GM19452 (cell line): ENCODE measurements at regions not wholly inside any gene's neighbourhood (a gene's known extent, or its start where the extent isn't known, plus 50 kb on each side); places are given as distances from the start of the nearest gene placed in this dataset.

Experiments
- ATAC-seq: cut with Tn5 transposase; IDR thresholded peaks from one replicate; pipeline ENCODE4 v1.9.1; 2021; ENCODE audit not compliant: unreplicated experiment

DNA sequence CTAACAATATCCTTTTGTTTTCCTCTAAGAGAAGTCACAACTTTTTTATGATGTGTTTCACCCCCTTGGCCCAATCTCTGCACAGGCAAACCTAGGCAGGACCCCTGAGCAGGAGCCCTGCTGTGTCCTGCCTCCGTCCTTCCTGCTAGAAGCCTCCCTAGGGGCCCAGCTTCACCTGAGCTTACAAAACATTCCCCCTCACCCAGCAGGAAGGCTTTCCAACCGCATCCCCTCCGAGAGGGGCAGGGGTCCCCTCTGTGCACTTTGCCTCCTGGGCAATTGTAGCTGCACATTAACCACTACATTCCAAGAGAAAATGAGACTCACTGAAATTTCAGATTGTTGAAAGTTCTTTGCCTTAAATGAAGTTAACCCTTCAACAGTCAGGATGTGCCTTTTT lies 176.2 kb downstream of the IRX2 start:
- ATAC-seq: no peak

DNA sequence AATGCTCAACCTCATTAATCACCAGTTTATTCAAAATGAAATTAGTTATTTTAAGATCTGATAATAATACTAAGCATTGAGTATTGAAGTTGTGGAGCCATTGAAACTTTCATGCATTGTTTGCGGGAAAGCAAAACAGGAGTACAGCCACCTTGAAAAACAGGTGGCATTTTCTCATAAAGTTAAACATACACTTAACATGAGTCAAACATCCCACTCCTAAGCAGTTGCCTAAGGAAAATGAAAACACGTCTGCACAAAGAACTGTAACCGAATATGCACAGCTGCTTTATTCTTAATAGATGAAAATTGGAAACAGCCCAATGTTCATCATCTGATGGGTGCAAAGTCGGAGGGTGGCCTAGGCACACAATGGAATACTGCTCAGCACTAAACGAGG lies 177.3 kb downstream of the IRX2 start:
- ATAC-seq: no peak

DNA sequence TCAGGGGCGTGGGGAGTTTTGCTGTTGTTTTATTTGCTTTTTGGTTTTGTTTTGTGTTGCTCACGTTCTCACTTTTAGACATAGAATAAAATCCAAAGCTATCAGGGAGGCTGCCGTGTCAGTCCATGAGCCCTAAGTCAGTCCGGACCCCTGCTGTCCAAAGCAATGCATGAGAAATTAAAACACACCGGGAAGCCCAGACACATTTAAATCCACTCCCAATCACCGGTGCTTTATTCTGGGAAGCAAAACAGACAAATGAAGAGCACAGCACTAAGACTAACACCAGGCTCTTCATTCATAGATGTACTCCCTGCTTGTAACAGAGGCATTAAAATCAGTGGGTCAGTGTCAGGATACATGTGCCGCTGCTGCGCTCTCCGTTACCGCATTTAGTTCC lies 180.9 kb downstream of the IRX2 start:
- ATAC-seq: no peak

DNA sequence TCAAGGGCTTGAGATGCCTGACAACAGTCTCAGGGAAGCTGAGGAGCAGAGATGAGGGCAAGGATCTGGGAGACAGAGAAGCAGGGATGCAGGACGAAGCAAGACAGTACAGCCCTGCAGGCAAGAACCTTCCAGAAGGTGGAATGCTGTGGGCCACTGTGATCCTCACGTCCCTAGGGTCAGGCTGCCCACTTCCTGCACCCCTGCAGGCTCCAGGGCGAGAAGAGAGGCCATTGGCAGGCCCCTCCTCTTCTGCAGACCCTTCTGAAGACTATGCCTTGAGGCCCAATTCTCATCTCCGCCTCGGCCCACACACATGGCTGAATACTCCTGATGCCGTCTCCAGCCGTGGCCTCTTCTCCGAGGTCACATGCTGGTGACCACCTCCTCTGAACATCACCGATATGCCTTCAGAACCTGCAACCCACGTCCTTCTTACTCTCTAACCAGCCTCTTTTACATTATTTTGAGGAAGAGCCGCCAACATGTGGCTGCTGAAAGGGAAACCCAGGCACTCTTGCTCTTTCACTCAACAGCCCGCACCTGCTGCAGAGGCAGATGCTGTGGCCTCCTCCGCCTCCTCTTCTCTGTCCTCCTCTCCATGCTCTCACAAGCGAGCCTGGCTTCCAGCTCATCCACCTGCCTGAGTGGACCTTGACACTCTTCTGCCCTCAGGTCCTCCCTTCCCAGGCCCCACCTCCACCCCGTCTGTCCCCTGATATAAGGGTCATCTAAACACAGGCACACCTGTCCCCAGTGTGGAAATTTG lies 181.5 kb downstream of the IRX2 start:
- ATAC-seq: no peak

DNA sequence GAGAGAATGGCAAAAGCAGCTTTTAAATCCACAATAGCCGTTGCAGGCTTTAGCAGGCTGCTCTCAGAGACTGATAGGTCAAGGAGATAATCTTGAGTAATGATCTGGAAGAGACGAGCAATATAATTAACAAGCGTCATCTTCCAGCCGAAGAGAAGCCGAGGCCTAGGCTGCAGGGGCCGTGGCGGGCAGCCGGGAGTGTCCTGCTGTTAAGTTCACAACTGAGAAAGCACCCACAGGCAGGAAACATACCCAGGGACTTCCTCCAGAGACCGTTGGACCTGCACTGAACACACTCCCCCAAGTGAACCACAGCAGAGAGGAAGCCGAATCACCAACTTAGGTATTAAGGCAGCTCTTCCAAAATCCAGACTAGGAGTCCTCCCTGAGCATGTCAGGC lies 182.3 kb downstream of the IRX2 start:
- no peak for ATAC-seq

DNA sequence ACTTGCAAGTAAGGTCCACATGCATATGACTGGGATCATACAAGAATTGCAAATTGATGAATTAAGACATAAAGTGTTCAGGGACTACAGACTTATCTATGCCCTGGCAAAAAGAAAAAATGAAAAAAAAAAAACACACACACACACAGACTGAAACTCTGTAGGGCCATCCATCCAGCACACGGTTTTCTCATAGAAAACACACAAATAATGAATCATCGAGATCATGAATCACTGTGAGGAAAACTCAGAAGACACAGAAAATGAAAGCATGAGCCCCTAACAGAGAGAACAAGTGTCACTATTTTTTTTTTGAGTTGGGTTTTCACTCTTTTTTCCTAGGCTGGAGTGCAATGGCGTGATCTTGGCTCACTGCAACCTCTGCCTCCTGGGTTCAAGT lies 185.2 kb downstream of the IRX2 start:
- ATAC-seq: no peak

DNA sequence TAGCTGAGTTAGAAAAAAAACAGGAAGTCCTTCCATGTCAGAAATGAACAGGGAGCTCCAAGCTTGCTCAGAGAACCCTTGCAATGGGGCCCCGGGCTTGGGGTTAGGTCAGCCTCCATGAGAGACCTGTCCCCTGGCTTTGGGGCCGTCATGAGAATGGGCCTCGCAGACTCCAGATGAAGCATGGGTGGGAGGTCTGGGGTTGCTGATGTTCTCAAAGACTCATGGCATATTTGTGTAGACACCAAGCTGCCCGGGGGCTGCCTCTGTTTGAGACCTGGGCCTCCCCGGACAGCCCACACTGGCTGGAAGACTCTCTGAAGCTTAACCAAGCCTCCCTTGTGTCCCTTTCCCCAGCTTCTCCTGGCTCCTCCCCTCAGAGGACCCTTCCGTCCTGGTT lies 186.3 kb downstream of the IRX2 start:
- ATAC-seq: no peak

DNA sequence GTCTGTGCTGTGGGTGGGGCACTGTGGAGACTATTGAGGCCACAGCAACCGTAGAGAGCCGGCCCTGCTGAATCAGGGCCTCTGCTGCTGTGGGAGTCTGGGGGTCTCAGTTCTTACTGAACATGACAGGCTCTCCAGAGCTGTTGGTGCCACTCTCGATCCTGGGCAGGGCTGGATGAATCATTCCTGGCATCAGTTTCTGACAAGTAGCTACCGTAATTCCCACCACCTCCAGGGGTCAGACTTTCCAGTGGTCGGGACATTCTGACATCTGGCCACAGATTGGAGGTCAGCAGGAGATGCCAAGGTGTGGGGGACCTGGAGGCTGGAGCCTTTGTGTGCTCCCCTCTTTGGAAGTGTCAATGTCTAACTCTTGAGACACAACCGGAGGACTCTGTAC lies 188.4 kb downstream of the IRX2 start:
- no peak for ATAC-seq

DNA sequence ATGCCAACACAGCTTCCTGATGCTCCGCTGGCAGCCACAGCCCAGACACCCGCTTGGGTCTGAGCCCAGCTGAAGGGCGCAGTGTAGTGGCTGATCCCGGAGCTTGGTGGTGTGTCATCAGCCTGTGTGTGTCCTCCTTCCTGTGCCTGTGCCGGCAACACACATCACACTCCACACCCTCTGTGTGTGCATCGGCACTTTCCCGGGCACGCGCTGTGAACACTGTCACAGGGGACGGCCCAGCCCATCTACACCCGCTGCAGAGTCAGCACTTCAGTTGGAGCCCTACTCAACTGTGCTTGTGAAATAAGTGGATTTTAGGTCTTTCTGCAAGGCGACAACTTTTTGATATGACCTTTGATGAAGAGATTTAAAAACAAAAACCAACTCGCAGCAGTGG lies 189.4 kb downstream of the IRX2 start:
- ATAC-seq: no peak

DNA sequence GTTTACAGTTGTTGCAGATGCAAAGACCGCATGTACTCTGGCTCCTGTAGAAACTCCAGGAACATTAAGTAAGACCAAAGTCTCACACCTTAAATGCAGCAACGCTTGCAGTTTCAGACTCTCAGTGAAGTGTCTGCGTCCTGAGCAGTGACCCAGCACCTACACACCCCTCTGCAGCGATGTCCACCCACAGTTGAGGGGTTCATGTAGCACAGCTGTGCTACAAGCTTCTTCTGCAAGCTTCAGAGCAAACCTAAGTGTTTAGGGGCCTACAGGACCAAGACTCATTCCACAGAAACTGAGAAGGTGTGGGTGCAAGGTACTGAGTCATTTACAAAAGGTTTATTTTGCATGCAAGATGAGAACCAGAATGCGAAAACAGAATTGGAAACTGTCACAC lies 191.0 kb downstream of the IRX2 start:
- ATAC-seq: no peak

DNA sequence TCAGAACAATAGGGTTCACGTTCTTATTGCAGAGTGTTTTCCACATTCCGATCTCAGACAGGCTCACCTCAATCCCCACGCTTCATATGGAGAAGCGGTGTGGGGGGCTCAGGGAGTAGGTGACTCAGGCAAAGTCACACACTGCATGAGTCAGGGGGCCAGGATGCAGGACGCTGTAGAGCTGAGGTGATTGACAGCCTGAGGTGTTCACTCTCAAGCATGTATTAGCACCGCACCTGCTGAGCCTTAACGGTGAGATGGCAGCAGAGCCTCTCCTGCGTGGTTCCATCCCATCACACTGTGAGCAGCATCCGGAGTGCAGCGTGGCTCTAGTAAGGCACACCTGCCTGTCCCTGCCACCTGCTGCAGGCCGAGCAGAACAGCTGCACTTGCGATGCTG lies 194.0 kb downstream of the IRX2 start:
- ATAC-seq: no peak

DNA sequence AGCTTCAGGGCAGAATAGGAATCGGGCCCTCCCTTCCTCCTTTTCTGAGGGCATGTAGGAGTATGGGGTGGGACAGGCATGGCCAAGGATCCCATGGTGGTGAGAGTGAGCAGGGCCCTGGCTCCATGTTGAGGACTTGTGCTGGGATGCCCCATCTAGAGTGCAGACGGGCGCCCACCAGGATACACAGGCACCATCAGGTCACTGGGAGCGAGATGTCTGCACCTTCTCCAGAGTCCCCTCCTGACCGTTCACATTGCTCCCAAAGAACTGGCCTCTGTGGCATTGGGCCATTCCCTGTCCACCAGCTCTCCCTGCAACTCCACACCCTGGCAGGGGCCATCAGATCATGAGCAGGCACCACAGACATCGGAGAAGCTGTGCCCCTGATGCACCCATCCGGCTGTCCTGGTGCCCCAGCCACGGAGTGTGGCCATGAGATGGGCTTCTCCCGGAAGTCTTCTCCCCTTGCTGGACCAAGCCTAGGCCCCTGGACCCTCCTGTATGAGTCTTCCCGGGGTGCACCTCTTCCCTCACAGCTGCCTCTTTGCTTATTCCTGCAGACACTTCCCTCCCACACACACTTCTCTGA lies 195.0 kb downstream of the IRX2 start:
- no peak for ATAC-seq

DNA sequence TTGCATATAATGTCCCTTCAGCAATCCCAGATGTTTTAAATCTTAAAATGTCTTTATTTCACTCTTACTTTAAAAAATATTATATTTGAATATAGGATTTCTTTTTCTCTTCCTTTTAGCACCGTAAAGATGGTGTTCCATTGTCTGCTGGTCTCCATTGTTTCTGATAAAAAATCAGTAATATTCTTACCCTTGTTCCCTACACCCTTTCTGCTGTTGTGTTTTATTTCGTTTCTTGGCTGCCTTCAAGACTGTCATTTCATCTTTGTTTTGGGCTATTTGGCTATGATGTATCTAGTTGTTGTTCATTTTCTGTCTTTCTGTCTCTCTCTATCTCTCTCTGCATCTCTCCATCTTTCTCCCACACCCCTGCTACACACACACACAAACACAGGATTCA lies 197.9 kb downstream of the IRX2 start:
- ATAC-seq: no peak

DNA sequence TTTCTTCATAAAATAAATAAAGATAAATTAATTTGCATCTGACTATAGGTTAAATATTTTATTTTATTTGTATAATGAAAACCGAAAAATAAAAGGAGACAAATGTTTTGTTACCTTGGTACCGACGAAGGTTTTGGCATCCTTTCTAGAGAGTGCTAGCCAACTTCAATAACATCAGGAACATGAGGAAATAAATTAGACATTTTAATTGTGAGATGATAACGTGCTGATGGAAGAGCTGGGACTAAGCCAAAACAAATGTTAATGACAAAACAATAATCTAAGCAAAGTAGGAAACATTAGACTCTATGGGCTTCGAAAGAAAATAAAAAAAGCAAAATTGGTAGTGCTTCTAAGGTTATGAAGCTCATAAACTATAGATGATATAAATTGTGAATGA lies 201.0 kb downstream of the IRX2 start:
- no peak for ATAC-seq

DNA sequence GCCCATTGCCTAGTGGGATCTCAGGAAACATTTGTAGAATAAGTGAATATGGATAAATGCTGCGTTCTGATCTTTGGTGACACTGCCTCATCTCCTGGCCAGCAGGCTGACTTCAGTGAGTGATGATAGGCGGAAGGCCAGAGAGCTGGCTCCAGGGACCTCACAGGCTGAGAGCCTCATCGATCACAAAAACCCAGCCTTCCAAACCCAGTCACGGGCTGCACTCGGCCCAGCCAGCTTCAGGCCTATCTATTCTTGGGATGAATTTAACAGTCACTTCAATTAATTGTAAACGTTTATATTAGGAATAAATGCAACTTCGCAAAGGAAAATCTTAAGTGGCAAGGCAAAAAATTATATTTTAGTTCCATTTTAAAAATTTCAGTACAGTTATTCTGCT lies 201.6 kb downstream of the IRX2 start:
- no peak for ATAC-seq

DNA sequence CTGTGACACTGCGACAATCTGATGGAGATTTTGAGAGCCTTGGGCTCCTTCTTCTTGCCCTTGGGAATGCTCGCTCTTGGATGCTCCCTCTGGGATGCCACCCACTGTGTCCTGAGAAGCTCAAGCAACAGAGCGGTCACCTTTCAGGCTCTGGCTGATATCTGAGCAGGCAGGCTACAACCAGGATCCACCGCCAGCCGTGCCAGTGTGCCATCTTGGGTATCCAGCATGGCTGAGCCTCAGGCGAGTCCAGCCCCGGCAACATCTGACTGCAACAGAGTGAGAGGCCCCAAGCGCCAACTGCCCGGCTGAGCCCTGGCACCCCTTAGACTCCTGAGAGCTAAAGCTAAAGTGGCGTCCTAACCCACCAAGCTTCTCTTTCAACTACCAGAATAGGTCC lies 202.1 kb downstream of the IRX2 start:
- no peak for ATAC-seq

DNA sequence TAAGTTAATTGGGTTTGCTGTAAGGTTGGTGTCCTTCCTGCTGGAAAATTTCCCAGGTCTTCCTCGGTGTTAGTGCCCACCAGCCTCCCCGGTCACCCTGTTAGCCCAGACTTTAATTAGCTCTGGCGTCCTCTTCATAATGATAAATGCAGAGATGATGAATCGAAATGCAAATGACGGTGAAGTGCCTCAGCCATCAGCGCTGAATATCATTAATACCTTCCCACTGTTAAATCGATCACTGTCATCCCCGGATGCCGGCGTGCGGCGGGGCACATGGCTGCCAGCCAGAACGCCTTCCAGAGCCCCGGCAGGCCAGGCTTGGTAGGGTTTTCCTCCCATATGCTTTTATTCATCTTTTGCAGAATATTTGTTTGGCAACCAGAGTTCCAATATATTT lies 204.5 kb downstream of the IRX2 start:
- no peak for ATAC-seq

DNA sequence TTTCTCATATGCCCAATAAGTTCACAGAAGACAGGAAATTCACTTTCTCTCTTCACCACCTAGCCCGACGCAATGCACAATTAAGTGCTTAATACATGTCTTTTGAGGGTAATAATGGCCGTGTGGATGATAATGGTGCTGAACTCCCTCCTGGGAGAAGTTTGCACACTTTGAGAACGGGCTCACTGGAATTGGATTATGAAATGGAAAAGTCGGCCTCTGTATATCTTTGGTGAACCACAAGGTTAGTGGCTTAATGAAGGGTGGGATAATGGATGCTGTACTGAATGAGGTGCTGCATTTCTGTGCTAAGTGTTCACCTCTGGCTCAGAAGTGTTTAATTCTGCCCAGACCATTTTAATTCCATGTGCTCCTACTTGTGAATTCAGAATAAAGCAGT lies 207.5 kb downstream of the IRX2 start:
- no peak for ATAC-seq

DNA sequence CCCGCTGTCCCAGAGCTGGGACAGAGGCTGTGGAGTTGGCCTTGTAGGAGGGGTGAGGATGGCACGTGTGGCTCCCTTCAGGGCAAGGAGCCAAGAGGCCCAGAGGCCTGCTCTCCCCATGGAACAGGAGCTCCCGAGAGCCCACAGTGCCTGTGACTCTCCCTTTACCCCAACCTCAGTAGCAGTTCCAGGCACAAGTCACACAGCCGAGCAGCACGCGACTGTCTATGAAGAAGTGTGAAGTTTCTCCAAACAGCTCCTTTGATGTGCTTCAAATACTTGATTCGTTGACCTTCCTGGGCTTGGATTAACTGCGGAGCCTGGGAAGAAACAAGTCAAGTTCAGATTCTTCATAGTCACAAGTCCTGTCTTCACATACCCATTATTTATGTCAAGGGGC lies 208.7 kb downstream of the IRX2 start:
- no peak for ATAC-seq

DNA sequence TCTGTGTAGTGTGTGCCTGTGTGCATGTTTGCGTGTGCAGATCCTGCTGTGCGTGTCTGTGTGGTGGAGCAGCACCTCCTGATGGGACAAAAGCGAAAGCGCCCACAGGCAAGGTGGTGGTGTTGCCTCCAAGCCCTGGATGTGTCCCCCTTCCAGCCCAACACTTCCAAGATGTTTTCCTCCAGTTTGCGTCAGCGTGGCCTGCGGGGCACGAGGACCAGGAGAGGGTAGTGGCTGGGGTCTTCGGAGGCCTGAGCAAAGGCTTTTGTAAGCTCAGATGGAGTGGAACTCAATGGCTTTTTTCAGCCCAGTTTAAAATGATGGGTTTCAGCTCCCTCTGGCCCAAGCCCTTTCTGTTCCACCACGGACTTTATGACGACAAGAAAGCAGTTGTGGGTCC lies 209.5 kb downstream of the IRX2 start:
- ATAC-seq: no peak

DNA sequence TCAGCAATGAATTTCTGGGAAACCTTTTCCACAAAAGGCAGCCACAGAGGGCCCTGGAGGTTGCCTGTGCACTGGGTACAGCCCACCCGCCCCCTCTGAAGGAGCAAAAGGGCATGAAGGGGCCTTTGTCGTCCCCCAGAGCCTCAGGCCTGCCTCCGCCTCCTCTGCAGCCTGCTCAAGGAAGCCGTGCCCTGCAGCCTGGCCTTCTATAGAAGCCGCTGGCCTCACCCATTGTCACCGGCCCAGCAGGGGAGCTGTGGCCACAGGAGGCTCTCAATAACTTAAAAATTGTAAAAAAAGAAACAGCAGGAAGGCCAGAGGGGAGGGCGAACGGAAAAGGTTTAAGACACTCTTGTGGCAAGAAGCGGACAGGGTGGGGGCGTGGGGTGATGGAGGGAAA lies 213.3 kb downstream of the IRX2 start:
- no peak for ATAC-seq

DNA sequence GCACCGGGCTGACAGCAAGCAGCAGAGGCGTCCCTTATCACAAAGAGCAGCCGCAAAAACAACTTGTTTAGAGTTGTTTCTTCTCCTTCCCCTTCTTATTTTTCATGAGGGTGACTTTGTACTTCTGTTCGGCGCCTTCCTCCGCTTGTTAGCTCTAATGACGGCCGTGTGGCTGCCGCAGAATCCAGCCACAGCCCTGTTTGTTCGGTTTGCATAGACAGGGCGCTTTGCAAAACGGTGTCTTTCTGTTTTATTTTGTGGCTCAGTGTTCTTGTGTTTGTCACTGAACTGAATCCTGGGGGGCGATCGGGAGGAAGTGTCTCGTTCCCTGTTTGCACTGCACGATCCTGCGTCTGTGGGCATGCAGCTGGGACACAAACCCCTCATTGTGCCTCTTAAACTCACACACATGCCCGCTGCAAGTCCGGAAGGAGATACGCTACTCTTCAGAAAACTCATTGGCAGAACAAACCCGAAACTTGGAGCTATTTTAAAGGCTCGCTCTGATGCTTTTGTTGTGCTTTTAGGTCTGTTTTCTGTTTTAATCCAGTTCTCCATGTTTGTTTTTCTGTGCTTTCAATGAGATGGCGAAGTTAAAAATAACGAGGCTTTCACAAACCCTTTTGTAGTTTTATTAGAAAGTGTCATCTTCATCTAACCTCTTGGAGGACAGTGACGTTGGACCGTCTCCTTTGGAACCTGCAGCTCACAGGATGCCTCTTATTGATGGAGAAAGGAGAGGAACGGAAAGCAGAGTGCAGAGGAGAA lies 213.9 kb downstream of the IRX2 start:
- ATAC-seq: no peak
